OCI-LY3 (cell line): ENCODE measurements at regions not wholly inside any gene's neighbourhood (a gene's known extent, or its start where the extent isn't known, plus 50 kb on each side); places are given as distances from the start of the nearest gene placed in this dataset.

Experiments used
- H2AFZ ChIP-seq: fragments of 200-600, 300-600 bp; shearing (Covaris generic); 2 replicates; pipeline ENCODE4 v1.6.0; 2014; ENCODE audit warnings: antibody characterized with exemption, low read depth, low read length
- H3K27ac ChIP-seq: fragments of 200-600, 300-600 bp; sonication (generic); 2 replicates; pipeline ENCODE4 v1.5.1; 2014; ENCODE audit warnings: mild to moderate bottlenecking, low read length, moderate library complexity, mixed read lengths
- H3K27me3 ChIP-seq: fragments of 200-600, 300-600 bp; sonication (generic); 2 replicates; pipeline ENCODE4 v1.6.1; 2014; ENCODE audit warnings: low read depth, low read length, mixed read lengths
- H3K36me3 ChIP-seq: fragments of 200-600, 300-600 bp; sonication (generic); replicated peaks from 2 replicates; pipeline ENCODE3; 2014; ENCODE audit warnings: low read depth, low read length, mixed read lengths
- H3K4me1 ChIP-seq: fragments of 300-600, 200-600 bp; sonication (generic); 2 replicates; pipeline ENCODE4 v1.6.1; 2014; ENCODE audit warnings: low read length, mixed read lengths
- H3K4me2 ChIP-seq: fragments of 200-600, 300-600 bp; sonication (generic); 2 replicates; pipeline ENCODE4 v1.6.1; 2014; ENCODE audit warnings: low read length, mixed read lengths
- H3K4me3 ChIP-seq: fragments of 300-600, 200-600 bp; sonication (generic); 2 replicates; pipeline ENCODE4 v1.5.1; 2014; ENCODE audit warnings: antibody characterized with exemption, mild to moderate bottlenecking, low read length, moderate library complexity
- H3K79me2 ChIP-seq: fragments of 300-600, 200-600 bp; shearing (Covaris generic); 2 replicates; pipeline ENCODE4 v1.6.1; 2014; ENCODE audit warnings: mild to moderate bottlenecking, low read length, mixed read lengths
- H3K9ac ChIP-seq: fragments of 300-600, 200-600 bp; shearing (Covaris generic); 2 replicates; pipeline ENCODE4 v1.6.0; 2014; ENCODE audit warnings: mild to moderate bottlenecking, low read length, moderate library complexity
- H3K9me3 ChIP-seq: fragments of 200-600, 300-600 bp; shearing (Covaris generic); 2 replicates; pipeline ENCODE4 v1.6.1; 2014; ENCODE audit warnings: low read length, mixed read lengths; ENCODE audit not compliant: insufficient read depth
- H4K20me1 ChIP-seq: fragments of 200-600, 300-600 bp; sonication (generic); 2 replicates; pipeline ENCODE4 v1.6.1; 2016; ENCODE audit warnings: low read length, mixed read lengths; ENCODE audit not compliant: insufficient read depth
- CTCF ChIP-seq: fragments of 200-600, 300-600 bp; sonication (generic); IDR thresholded peaks from 2 replicates; pipeline ENCODE4 v1.5.1; 2014; ENCODE audit warnings: antibody characterized with exemption, low read length, low read depth
- EZH2phosphoT487 ChIP-seq: fragments of 200-600 bp; shearing (Covaris generic); IDR thresholded peaks from 2 replicates; pipeline ENCODE4 v1.6.1; 2018; ENCODE audit warnings: antibody characterized with exemption, mixed run types, low read depth

- no peak overlapping the region for H3K9ac ChIP-seq
- no peaks in the 10 kb centered on the region for H3K9me3 ChIP-seq
- no peaks in the 10 kb centered on the region for H3K79me2 ChIP-seq
- no peaks in the 10 kb centered on the region for H3K27me3 ChIP-seq
- H3K4me1 ChIP-seq, result no peaks in the 10 kb centered on the region
- H4K20me1 ChIP-seq, result no peaks in the 10 kb centered on the region
- H3K4me2 ChIP-seq, result no peak overlapping the region
- no peak overlapping the region for H3K4me3 ChIP-seq
- H3K27ac ChIP-seq, result no peak overlapping the region
- no peaks in the 10 kb centered on the region for H3K36me3 ChIP-seq
- TF ChIP-seq EZH2phosphoT487 (no peak), CTCF (no peak)
- H2AFZ ChIP-seq, result no peak overlapping the region
Measured at GRCh38 chr10:9222917-9223316, 1168.4 kb downstream of the GATA3 start.

- TF ChIP-seq CTCF, result no peak
- no peak for TF ChIP-seq EZH2phosphoT487
- H3K9me3 ChIP-seq, result no peaks in the 10 kb centered on the region
- H3K4me1 ChIP-seq, result no peaks in the 10 kb centered on the region
Measured at GRCh38 chr10:9227679-9228365, 1173.3 kb downstream of the GATA3 start.

GRCh38 chr10:9228771-9229170 lies 1174.3 kb downstream of the GATA3 start:
- TF ChIP-seq EZH2phosphoT487 (no peak), CTCF (no peak)

More at GRCh38 chr10:9227679-9228365, 1173.3 kb downstream of the GATA3 start:
- H3K27me3 ChIP-seq, result no peaks in the 10 kb centered on the region
- no peak overlapping the region for H3K9ac ChIP-seq
- no peaks in the 10 kb centered on the region for H4K20me1 ChIP-seq
- H3K79me2 ChIP-seq, result no peaks in the 10 kb centered on the region
- H3K27ac ChIP-seq, result no peak overlapping the region
- no peak overlapping the region for H2AFZ ChIP-seq
- H3K36me3 ChIP-seq, result no peaks in the 10 kb centered on the region
- H3K4me2 ChIP-seq, result no peak overlapping the region
- H3K4me3 ChIP-seq, result no peak overlapping the region

GRCh38 chr10:9229702-9230244 lies 1175.3 kb downstream of the GATA3 start:
- no peaks in the 10 kb centered on the region for H3K36me3 ChIP-seq
- H3K27me3 ChIP-seq, result no peaks in the 10 kb centered on the region
- no peak overlapping the region for H3K4me3 ChIP-seq
- TF ChIP-seq CTCF, result no peak
- no peak for TF ChIP-seq EZH2phosphoT487
- no peak overlapping the region for H3K4me2 ChIP-seq
- H3K27ac ChIP-seq, result no peak overlapping the region
- H3K79me2 ChIP-seq, result no peaks in the 10 kb centered on the region
- H2AFZ ChIP-seq, result no peak overlapping the region
- H4K20me1 ChIP-seq, result no peaks in the 10 kb centered on the region
- no peaks in the 10 kb centered on the region for H3K4me1 ChIP-seq
- H3K9ac ChIP-seq, result no peak overlapping the region
- no peaks in the 10 kb centered on the region for H3K9me3 ChIP-seq

More at GRCh38 chr10:9228771-9229170, 1174.3 kb downstream of the GATA3 start:
- Histone ChIP-seq H3K9ac (no peak overlapping the region), H4K20me1 (no peaks in the 10 kb centered on the region), H3K4me1 (no peaks in the 10 kb centered on the region), H3K27ac (no peak overlapping the region), H3K9me3 (no peaks in the 10 kb centered on the region), H3K4me2 (no peak overlapping the region), H3K4me3 (no peak overlapping the region), H2AFZ (no peak overlapping the region), H3K79me2 (no peaks in the 10 kb centered on the region), H3K36me3 (no peaks in the 10 kb centered on the region), H3K27me3 (no peaks in the 10 kb centered on the region)
